Upper lobe of left lung (tissue), 4 donors: ENCODE measurements at regions not wholly inside any gene's neighbourhood (a gene's known extent, or its start where the extent isn't known, plus 50 kb on each side); places are given as distances from the start of the nearest gene placed in this dataset.

Experiments
- POLR2A ChIP-seq, 4 donors: fragments of 450-650 bp; IDR thresholded peaks; one replicate each; pipeline ENCODE4 v1.5.1; 2016 to 2017; ENCODE audit warnings: antibody characterized with exemption in 4 of 4, mild to moderate bottlenecking in 2 of 4
- POLR2AphosphoS5 ChIP-seq, 2 donors: sonication (generic); formaldehyde crosslinking; IDR thresholded peaks; one replicate each; pipeline ENCODE4 v1.5.1; 2017; ENCODE audit warnings: antibody characterized with exemption in 2 of 2
- TF ChIP-seq, protein P1 (sequence below), 6 experiments: fragments of 450-650 bp in 4 of 6; fragments of 200-600 bp in 2 of 6; sonication (generic) in 2 of 6; IDR thresholded peaks; one replicate each; pipeline ENCODE4 v1.5.1; 2016 to 2019; ENCODE audit warnings: antibody characterized with exemption in 6 of 6

DNA sequence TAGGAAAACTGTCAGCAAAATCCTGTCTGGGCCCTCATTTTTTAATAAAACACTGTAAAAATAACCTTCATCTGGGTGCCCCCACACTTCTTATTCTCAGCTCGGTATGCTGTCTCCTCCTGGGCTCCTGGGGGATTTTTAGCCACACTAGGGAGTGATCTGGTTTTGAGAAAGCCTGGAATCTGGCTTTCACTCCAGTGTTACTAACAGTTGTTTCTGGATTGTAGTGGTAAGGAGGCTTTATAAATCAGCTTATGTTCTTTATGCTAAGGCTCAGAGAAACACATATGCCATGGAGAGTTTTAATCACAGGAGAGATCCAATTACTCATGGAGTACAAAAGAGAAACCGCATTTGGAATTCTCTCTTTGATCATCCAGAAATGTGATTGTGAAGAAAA lies 744.3 kb upstream of the SOX11 start:
- TF ChIP-seq, protein P1, sequence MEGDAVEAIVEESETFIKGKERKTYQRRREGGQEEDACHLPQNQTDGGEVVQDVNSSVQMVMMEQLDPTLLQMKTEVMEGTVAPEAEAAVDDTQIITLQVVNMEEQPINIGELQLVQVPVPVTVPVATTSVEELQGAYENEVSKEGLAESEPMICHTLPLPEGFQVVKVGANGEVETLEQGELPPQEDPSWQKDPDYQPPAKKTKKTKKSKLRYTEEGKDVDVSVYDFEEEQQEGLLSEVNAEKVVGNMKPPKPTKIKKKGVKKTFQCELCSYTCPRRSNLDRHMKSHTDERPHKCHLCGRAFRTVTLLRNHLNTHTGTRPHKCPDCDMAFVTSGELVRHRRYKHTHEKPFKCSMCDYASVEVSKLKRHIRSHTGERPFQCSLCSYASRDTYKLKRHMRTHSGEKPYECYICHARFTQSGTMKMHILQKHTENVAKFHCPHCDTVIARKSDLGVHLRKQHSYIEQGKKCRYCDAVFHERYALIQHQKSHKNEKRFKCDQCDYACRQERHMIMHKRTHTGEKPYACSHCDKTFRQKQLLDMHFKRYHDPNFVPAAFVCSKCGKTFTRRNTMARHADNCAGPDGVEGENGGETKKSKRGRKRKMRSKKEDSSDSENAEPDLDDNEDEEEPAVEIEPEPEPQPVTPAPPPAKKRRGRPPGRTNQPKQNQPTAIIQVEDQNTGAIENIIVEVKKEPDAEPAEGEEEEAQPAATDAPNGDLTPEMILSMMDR (IDR thresholded peaks at IDR 0.05) = no peak
- TF ChIP-seq POLR2AphosphoS5 (IDR thresholded peaks at IDR 0.05) (no peak), POLR2A (IDR thresholded peaks at IDR 0.05) (no peak)
